ENCODE measurements at regions not wholly inside any gene's neighbourhood (a gene's known extent, or its start where the extent isn't known, plus 50 kb on each side); places are given as distances from the start of the nearest gene placed in this dataset.
"Not testable (repeated sequence)": the region's sequence is repeated elsewhere in the genome, so short reads cannot be mapped to it uniquely, and the experiment has no call there.

- DNase-seq (ENCODE audit: insufficient read length, low spot score) = no peak
- no peak for FAIRE-seq
- no peak for TF ChIP-seq TAF1 (IDR thresholded peaks at IDR 0.05; ENCODE audit: low read depth, low read length)
- TF ChIP-seq POU2F2 (IDR thresholded peaks at IDR 0.05; ENCODE audit: low read depth, low read length) = no peak
- no peak for TF ChIP-seq POLR2AphosphoS5 (IDR thresholded peaks at IDR 0.05; ENCODE audit: low read depth, low read length)
- no peak for TF ChIP-seq SPI1 (IDR thresholded peaks at IDR 0.05; ENCODE audit: low read depth, low read length)
- TF ChIP-seq PAX5 (IDR thresholded peaks at IDR 0.05; ENCODE audit: insufficient read depth, low read length, severe bottlenecking) = no peak
- TF ChIP-seq POLR2A (IDR thresholded peaks at IDR 0.05; ENCODE audit: low read depth, low read length) = no peak
Measured at GRCh38 chr15:47013446-47013845, 703.9 kb upstream of the SEMA6D start.

GRCh38 chr15:47027322-47027946, 689.9 kb upstream of the SEMA6D start:
- no peak for FAIRE-seq
- TF ChIP-seq PAX5 (IDR thresholded peaks at IDR 0.05; ENCODE audit: insufficient read depth, low read length, severe bottlenecking) = no peak
- no peak for TF ChIP-seq POU2F2 (IDR thresholded peaks at IDR 0.05; ENCODE audit: low read depth, low read length)
- no peak for TF ChIP-seq SPI1 (IDR thresholded peaks at IDR 0.05; ENCODE audit: low read depth, low read length)
- TF ChIP-seq POLR2AphosphoS5 (IDR thresholded peaks at IDR 0.05; ENCODE audit: low read depth, low read length) = no peak
- no peak for TF ChIP-seq POLR2A (IDR thresholded peaks at IDR 0.05; ENCODE audit: low read depth, low read length)
- TF ChIP-seq TAF1 (IDR thresholded peaks at IDR 0.05; ENCODE audit: low read depth, low read length) = no peak
- no peak for DNase-seq (ENCODE audit: insufficient read length, low spot score)

GRCh38 chr15:47035475-47036406, 681.6 kb upstream of the SEMA6D start:
- TF ChIP-seq PAX5 (IDR thresholded peaks at IDR 0.05; ENCODE audit: insufficient read depth, low read length, severe bottlenecking) (no peak), TAF1 (IDR thresholded peaks at IDR 0.05; ENCODE audit: low read depth, low read length) (no peak), POLR2A (IDR thresholded peaks at IDR 0.05; ENCODE audit: low read depth, low read length) (no peak), POU2F2 (IDR thresholded peaks at IDR 0.05; ENCODE audit: low read depth, low read length) (no peak)
- DNase-seq (ENCODE audit: insufficient read length, low spot score) = no peak
- FAIRE-seq = no peak

- DNase-seq (ENCODE audit: insufficient read length, low spot score) (no peak), FAIRE-seq (no peak)
- TF ChIP-seq POLR2A (IDR thresholded peaks at IDR 0.05; ENCODE audit: low read depth, low read length) (no peak), POU2F2 (IDR thresholded peaks at IDR 0.05; ENCODE audit: low read depth, low read length) (no peak), TAF1 (IDR thresholded peaks at IDR 0.05; ENCODE audit: low read depth, low read length) (no peak), PAX5 (IDR thresholded peaks at IDR 0.05; ENCODE audit: insufficient read depth, low read length, severe bottlenecking) (no peak), POLR2AphosphoS5 (IDR thresholded peaks at IDR 0.05; ENCODE audit: low read depth, low read length) (no peak), SPI1 (IDR thresholded peaks at IDR 0.05; ENCODE audit: low read depth, low read length) (no peak)
Measured at GRCh38 chr15:47037003-47037402, 680.3 kb upstream of the SEMA6D start.

- DNase-seq (ENCODE audit: insufficient read length, low spot score) = no peak
- no peak for FAIRE-seq
- TF ChIP-seq POU2F2 (IDR thresholded peaks at IDR 0.05; ENCODE audit: low read depth, low read length) = no peak
- TF ChIP-seq SPI1 (IDR thresholded peaks at IDR 0.05; ENCODE audit: low read depth, low read length) = no peak
- TF ChIP-seq POLR2A (IDR thresholded peaks at IDR 0.05; ENCODE audit: low read depth, low read length) = no peak
- TF ChIP-seq PAX5 (IDR thresholded peaks at IDR 0.05; ENCODE audit: insufficient read depth, low read length, severe bottlenecking) = no peak
- no peak for TF ChIP-seq TAF1 (IDR thresholded peaks at IDR 0.05; ENCODE audit: low read depth, low read length)
- no peak for TF ChIP-seq POLR2AphosphoS5 (IDR thresholded peaks at IDR 0.05; ENCODE audit: low read depth, low read length)
Measured at GRCh38 chr15:47039225-47039624, 678.1 kb upstream of the SEMA6D start.

- no peak for FAIRE-seq
- DNase-seq (ENCODE audit: insufficient read length, low spot score) = no peak
- TF ChIP-seq POLR2AphosphoS5 (IDR thresholded peaks at IDR 0.05; ENCODE audit: low read depth, low read length) = no peak
- TF ChIP-seq PAX5 (IDR thresholded peaks at IDR 0.05; ENCODE audit: insufficient read depth, low read length, severe bottlenecking) = no peak
- TF ChIP-seq POU2F2 (IDR thresholded peaks at IDR 0.05; ENCODE audit: low read depth, low read length) = no peak
- TF ChIP-seq POLR2A (IDR thresholded peaks at IDR 0.05; ENCODE audit: low read depth, low read length) = no peak
- TF ChIP-seq SPI1 (IDR thresholded peaks at IDR 0.05; ENCODE audit: low read depth, low read length) = no peak
- TF ChIP-seq TAF1 (IDR thresholded peaks at IDR 0.05; ENCODE audit: low read depth, low read length) = no peak
Measured at GRCh38 chr15:47041301-47041700, 676.0 kb upstream of the SEMA6D start.

GRCh38 chr15:47047981-47048380, 669.3 kb upstream of the SEMA6D start:
- DNase-seq (ENCODE audit: insufficient read length, low spot score); FAIRE-seq: not testable (repeated sequence)

GRCh38 chr15:47066392-47066791, 650.9 kb upstream of the SEMA6D start:
- FAIRE-seq = no peak
- no peak for DNase-seq (ENCODE audit: insufficient read length, low spot score)
- TF ChIP-seq POLR2A (IDR thresholded peaks at IDR 0.05; ENCODE audit: low read depth, low read length) (no peak), POU2F2 (IDR thresholded peaks at IDR 0.05; ENCODE audit: low read depth, low read length) (no peak), TAF1 (IDR thresholded peaks at IDR 0.05; ENCODE audit: low read depth, low read length) (no peak), POLR2AphosphoS5 (IDR thresholded peaks at IDR 0.05; ENCODE audit: low read depth, low read length) (no peak), PAX5 (IDR thresholded peaks at IDR 0.05; ENCODE audit: insufficient read depth, low read length, severe bottlenecking) (no peak), SPI1 (IDR thresholded peaks at IDR 0.05; ENCODE audit: low read depth, low read length) (no peak)

GRCh38 chr15:47077846-47078245, 639.5 kb upstream of the SEMA6D start:
- DNase-seq (ENCODE audit: insufficient read length, low spot score) = not testable (repeated sequence)

GRCh38 chr15:47095833-47096232, 621.5 kb upstream of the SEMA6D start:
- no peak for FAIRE-seq
- DNase-seq (ENCODE audit: insufficient read length, low spot score) = no peak

More at GRCh38 chr15:47077846-47078245, 639.5 kb upstream of the SEMA6D start:
- FAIRE-seq = not testable (repeated sequence)

GRCh38 chr15:47098526-47098925, 618.8 kb upstream of the SEMA6D start:
- not testable (repeated sequence) for DNase-seq (ENCODE audit: insufficient read length, low spot score)

More at GRCh38 chr15:47095833-47096232, 621.5 kb upstream of the SEMA6D start:
- TF ChIP-seq POLR2AphosphoS5 (IDR thresholded peaks at IDR 0.05; ENCODE audit: low read depth, low read length) (no peak), PAX5 (IDR thresholded peaks at IDR 0.05; ENCODE audit: insufficient read depth, low read length, severe bottlenecking) (no peak), POU2F2 (IDR thresholded peaks at IDR 0.05; ENCODE audit: low read depth, low read length) (no peak), POLR2A (IDR thresholded peaks at IDR 0.05; ENCODE audit: low read depth, low read length) (no peak), TAF1 (IDR thresholded peaks at IDR 0.05; ENCODE audit: low read depth, low read length) (no peak), SPI1 (IDR thresholded peaks at IDR 0.05; ENCODE audit: low read depth, low read length) (no peak)

GRCh38 chr15:47099801-47100200, 617.5 kb upstream of the SEMA6D start:
- DNase-seq (ENCODE audit: insufficient read length, low spot score); FAIRE-seq: not testable (repeated sequence)

More at GRCh38 chr15:47098526-47098925, 618.8 kb upstream of the SEMA6D start:
- not testable (repeated sequence) for FAIRE-seq

GRCh38 chr15:47108800-47109199, 608.5 kb upstream of the SEMA6D start:
- not testable (repeated sequence) for FAIRE-seq; DNase-seq (ENCODE audit: insufficient read length, low spot score)
